Psoas muscle (tissue), 7 donors: ENCODE measurements at regions not wholly inside any gene's neighbourhood (a gene's known extent, or its start where the extent isn't known, plus 50 kb on each side); places are given as distances from the start of the nearest gene placed in this dataset.

ENCODE experiments used
- ATAC-seq, 4 donors: fragments of 200-7000 bp; cut with Tn5 transposase; one replicate each; pipeline ENCODE4 v1.9.1; 2020; ENCODE audit warnings: moderate library complexity in 3 of 4, mild to moderate bottlenecking in 2 of 4
- DNase-seq, 2 donors: peaks; one replicate each; pipeline ENCODE4 v3.0.0-alpha.2; 2020
- H3K27ac ChIP-seq: fragments of 200-600 bp; one replicate; pipeline ENCODE4 v1.8.0; 2022
- H3K27me3 ChIP-seq, 3 donors: fragments of 200-600 bp in 1 of 3; one replicate each; pipeline versions ENCODE4 v1.6.1 to v1.8.0; 2013 to 2022; ENCODE audit warnings: low read length in 2 of 3, mild to moderate bottlenecking in 2 of 3, moderate library complexity in 1 of 3; ENCODE audit not compliant: insufficient read depth in 3 of 3
- H3K36me3 ChIP-seq, 2 donors: fragments of 200-600 bp in 1 of 2; one replicate each; pipeline versions ENCODE4 v1.6.1 to v1.8.0; 2013 to 2022; ENCODE audit warnings: low read depth in 1 of 2, mild to moderate bottlenecking in 1 of 2, moderate library complexity in 1 of 2; ENCODE audit not compliant: insufficient read depth in 1 of 2
- H3K4me1 ChIP-seq: fragments of 200-600 bp; one replicate; pipeline ENCODE4 v1.8.0; 2022
- H3K4me3 ChIP-seq: fragments of 200-600 bp; one replicate; pipeline ENCODE4 v1.8.0; 2022; ENCODE audit warnings: mild to moderate bottlenecking
- H3K9me3 ChIP-seq: fragments of 200-600 bp; one replicate; pipeline ENCODE4 v1.8.0; 2022
- CTCF ChIP-seq: fragments of 200-600 bp; IDR thresholded peaks from one replicate; pipeline ENCODE4 v1.8.0; 2022; ENCODE audit warnings: antibody characterized with exemption
- WGBS, 3 donors: extraction: QIAGEN DNeasy Blood & Tissue Kit; methylation state at CpG; one replicate each; pipeline versions ENCODE4 v1.1.6 to v1.1.7; 2013; 5-methylcytosine and 5-hydroxymethylcytosine counted together
- intact Hi-C, 2 donors: fragments of 100-400 bp; cut with DNase I; formaldehyde crosslinking; loops; one replicate each; pipeline versions ENCODE4 v1.11.0 to v1.14.2; 2022
- donor health status: healthy with polysubstance abuse.
- donor health status: DM: no; HTN: no; CAD: no; lungs with moderate emphysema.
- donor health status: Bipolar disorder and iron deficiency.
- donor health status: healthy.
- donor health status: DM: yes; HTN: yes; CAD: no.
- donor health status: DM: no; HTN: no; CAD: no.
- donor health status: DM: yes; HTN: yes; CAD: no.

- intact Hi-C loops = no loop called here
- no peak for ATAC-seq
- no peak overlapping the region for H3K4me3 ChIP-seq
Measured at GRCh38 chr7:54084340-54084739, 457.8 kb upstream of the VSTM2A start.

GRCh38 chr7:54090652-54091213 is 451.4 kb upstream of the VSTM2A start:
- Histone ChIP-seq H3K9me3 (no peaks in the 10 kb centered on the region), H3K4me3 (no peak overlapping the region), H3K4me1 (no peaks in the 10 kb centered on the region), H3K27me3 (no peaks in the 10 kb centered on the region), H3K36me3 (no peaks in the 10 kb centered on the region), H3K27ac (no peak overlapping the region)
- TF ChIP-seq CTCF = no peak
- no peak for DNase-seq
- intact Hi-C loops = no loop called here
- WGBS, 3 donors = 71 to 84% (median 79%) methylated on average over 4 of the region's 4 CpGs
- no peak for ATAC-seq

More at GRCh38 chr7:54084340-54084739, 457.8 kb upstream of the VSTM2A start:
- H3K36me3 ChIP-seq = no peaks in the 10 kb centered on the region
- H3K4me1 ChIP-seq = no peaks in the 10 kb centered on the region
- H3K27ac ChIP-seq = no peak overlapping the region
- DNase-seq = no peak
- 85 to 93% (median 87%) methylated on average over 4 of the region's 4 CpGs for WGBS, 3 donors
- no peaks in the 10 kb centered on the region for H3K9me3 ChIP-seq
- no peaks in the 10 kb centered on the region for H3K27me3 ChIP-seq
- TF ChIP-seq CTCF = no peak

- WGBS, 3 donors = 80 to 81% (median 81%) methylated on average over 6 of the region's 6 CpGs
- TF ChIP-seq CTCF = no peak
- H3K27ac ChIP-seq = no peak overlapping the region
- H3K36me3 ChIP-seq = no peaks in the 10 kb centered on the region
- intact Hi-C loops = no loop called here
- DNase-seq (no peak), ATAC-seq (no peak)
- no peaks in the 10 kb centered on the region for H3K4me1 ChIP-seq
- H3K27me3 ChIP-seq = no peaks in the 10 kb centered on the region
- H3K4me3 ChIP-seq = no peak overlapping the region
- H3K9me3 ChIP-seq = no peaks in the 10 kb centered on the region
Measured at GRCh38 chr7:54091322-54091721, 450.9 kb upstream of the VSTM2A start.

GRCh38 chr7:54097886-54098285 is 444.3 kb upstream of the VSTM2A start:
- H3K27me3 ChIP-seq = no peaks in the 10 kb centered on the region
- no peaks in the 10 kb centered on the region for H3K4me1 ChIP-seq
- TF ChIP-seq CTCF = no peak
- no peaks in the 10 kb centered on the region for H3K36me3 ChIP-seq
- no peaks in the 10 kb centered on the region for H3K9me3 ChIP-seq
- WGBS, 3 donors = 72 to 79% (median 77%) methylated on average over 1 of the region's 1 CpG
- ATAC-seq = no peak
- intact Hi-C loops = no loop called here
- DNase-seq = no peak
- no peak overlapping the region for H3K4me3 ChIP-seq
- no peak overlapping the region for H3K27ac ChIP-seq

GRCh38 chr7:54109501-54109900 is 432.7 kb upstream of the VSTM2A start:
- DNase-seq (no peak), ATAC-seq (no peak)
- no peak for TF ChIP-seq CTCF
- H3K9me3 ChIP-seq = no peaks in the 10 kb centered on the region
- H3K27me3 ChIP-seq = no peaks in the 10 kb centered on the region
- H3K36me3 ChIP-seq = no peaks in the 10 kb centered on the region
- 27 to 43% (median 38%) methylated on average over 4 of the region's 4 CpGs for WGBS, 3 donors
- H3K4me3 ChIP-seq = no peak overlapping the region
- intact Hi-C loops = no loop called here
- no peaks in the 10 kb centered on the region for H3K4me1 ChIP-seq
- H3K27ac ChIP-seq = no peak overlapping the region
